CD8-positive, alpha-beta memory T cell (primary cell): ENCODE measurements at regions not wholly inside any gene's neighbourhood (a gene's known extent, or its start where the extent isn't known, plus 50 kb on each side); places are given as distances from the start of the nearest gene placed in this dataset.
"Not testable (repeated sequence)": the region's sequence is repeated elsewhere in the genome, so short reads cannot be mapped to it uniquely, and the experiment has no call there.

Source experiments
- CTCF ChIA-PET: fragments of 350-600 bp; sonication (Branson Sonifier 250); formaldehyde crosslinking; loops from one replicate; lab custom pipeline; 2021; ENCODE audit warnings: antibody characterized with exemption; lab: Charles Lee
- POLR2A ChIA-PET: fragments of 350-600 bp; sonication (Branson Sonifier 250); formaldehyde crosslinking; loops from one replicate; lab custom pipeline; 2021; ENCODE audit warnings: antibody characterized with exemption; lab: Charles Lee
- DNase-seq, 5 donors: peaks; one replicate each; pipeline versions ENCODE4 v3.0.0 to v3.0.0-alpha.2; 2020 to 2022; ENCODE audit warnings: mixed read lengths in 1 of 5
- H3K27ac ChIP-seq: one replicate; pipeline ENCODE4 v1.7.0; 2013; ENCODE audit warnings: low read depth, mild to moderate bottlenecking, low read length, moderate library complexity
- H3K27me3 ChIP-seq: 2 replicates; pipeline ENCODE4 v1.7.0; 2013; ENCODE audit warnings: low read length, mild to moderate bottlenecking; ENCODE audit not compliant: insufficient read depth, poor library complexity, severe bottlenecking
- H3K36me3 ChIP-seq: 2 replicates; pipeline ENCODE4 v1.7.0; 2013; ENCODE audit warnings: mild to moderate bottlenecking, low read length, moderate library complexity; ENCODE audit not compliant: insufficient read depth
- H3K4me1 ChIP-seq: 2 replicates; pipeline ENCODE4 v1.7.0; 2013; ENCODE audit warnings: mild to moderate bottlenecking, low read length, moderate library complexity; ENCODE audit not compliant: insufficient read depth
- H3K4me3 ChIP-seq: 2 replicates; pipeline ENCODE4 v1.7.0; 2013; ENCODE audit warnings: mild to moderate bottlenecking, low read length
- H3K9me3 ChIP-seq: 2 replicates; pipeline ENCODE4 v1.7.0; 2013; ENCODE audit warnings: mild to moderate bottlenecking, low read length
- H3K27ac Mint-ChIP-seq, 8 donors: one replicate each; pipeline ENCODE4 v1.8.0; 2020 to 2021; ENCODE audit warnings: mixed read lengths in 8 of 8, mild to moderate bottlenecking in 6 of 8, inconsistent platforms in 3 of 8, moderate library complexity in 3 of 8
- H3K27me3 Mint-ChIP-seq, 2 donors: one replicate each; pipeline ENCODE4 v1.8.0; 2020 to 2021; ENCODE audit warnings: mixed read lengths in 2 of 2, mild to moderate bottlenecking in 1 of 2, moderate library complexity in 1 of 2
- H3K36me3 Mint-ChIP-seq, 3 donors: one replicate each; pipeline ENCODE4 v1.8.0; 2020 to 2021; ENCODE audit warnings: mixed read lengths in 3 of 3, inconsistent platforms in 1 of 3, mild to moderate bottlenecking in 1 of 3
- H3K4me1 Mint-ChIP-seq, 3 donors: one replicate each; pipeline ENCODE4 v1.8.0; 2020 to 2021; ENCODE audit warnings: mixed read lengths in 3 of 3, inconsistent platforms in 1 of 3, mild to moderate bottlenecking in 1 of 3
- H3K4me3 Mint-ChIP-seq, 7 donors: one replicate each; pipeline ENCODE4 v1.8.0; 2020 to 2021; ENCODE audit warnings: mixed read lengths in 7 of 7, mild to moderate bottlenecking in 6 of 7, moderate library complexity in 4 of 7, inconsistent platforms in 2 of 7
- H3K9me3 Mint-ChIP-seq, 5 donors: one replicate each; pipeline ENCODE4 v1.8.0; 2020 to 2022; ENCODE audit warnings: mixed read lengths in 5 of 5, mild to moderate bottlenecking in 3 of 5, moderate library complexity in 2 of 5, inconsistent platforms in 1 of 5

GRCh38 chr3:152683521-152683999, 151.4 kb upstream of the P2RY1 start:
- no peaks in the 10 kb centered on the region for H3K27me3 Mint-ChIP-seq
- H3K4me3 Mint-ChIP-seq, result no peak overlapping the region
- ChIA-PET CTCF (no interaction called here), POLR2A (no interaction called here)
- H3K9me3 Mint-ChIP-seq, result no peaks in the 10 kb centered on the region
- DNase-seq, result no peak
- Histone ChIP-seq H3K9me3 (no peaks in the 10 kb centered on the region), H3K36me3 (no peaks in the 10 kb centered on the region), H3K27me3 (no peaks in the 10 kb centered on the region), H3K27ac (no peak overlapping the region), H3K4me3 (no peak overlapping the region), H3K4me1 (no peaks in the 10 kb centered on the region)
- peak overlapping the region in 1 of 8 donors; percentile 35 for H3K27ac Mint-ChIP-seq
- H3K36me3 Mint-ChIP-seq, result no peaks in the 10 kb centered on the region
- H3K4me1 Mint-ChIP-seq, result no peaks in the 10 kb centered on the region

- H3K36me3 ChIP-seq, result no peaks in the 10 kb centered on the region
- Mint-ChIP-seq H3K4me1 (no peaks in the 10 kb centered on the region), H3K27me3 (peaks cover 0 to 1% of the 10 kb centered on the region in 2 donors), H3K27ac (no peak overlapping the region), H3K4me3 (no peak overlapping the region), H3K36me3 (no peaks in the 10 kb centered on the region), H3K9me3 (no peaks in the 10 kb centered on the region)
- POLR2A ChIA-PET, result no interaction called here
- H3K4me1 ChIP-seq, result no peaks in the 10 kb centered on the region
- CTCF ChIA-PET, result no interaction called here
- H3K27ac ChIP-seq, result no peak overlapping the region
- no peaks in the 10 kb centered on the region for H3K27me3 ChIP-seq
- no peaks in the 10 kb centered on the region for H3K9me3 ChIP-seq
- DNase-seq, result no peak
- H3K4me3 ChIP-seq, result no peak overlapping the region
Observed at GRCh38 chr3:152684279-152684678, 150.7 kb upstream of the P2RY1 start.

- Histone ChIP-seq H3K27me3 (no peaks in the 10 kb centered on the region), H3K9me3 (no peaks in the 10 kb centered on the region), H3K4me1 (no peaks in the 10 kb centered on the region), H3K27ac (no peak overlapping the region), H3K36me3 (no peaks in the 10 kb centered on the region), H3K4me3 (no peak overlapping the region)
- no peaks in the 10 kb centered on the region for H3K36me3 Mint-ChIP-seq
- DNase-seq, result no peak
- ChIA-PET POLR2A (no interaction called here), CTCF (no interaction called here)
- H3K4me1 Mint-ChIP-seq, result no peaks in the 10 kb centered on the region
- H3K4me3 Mint-ChIP-seq, result no peak overlapping the region
- no peak overlapping the region for H3K27ac Mint-ChIP-seq
- peaks cover 0 to 3% of the 10 kb centered on the region in 2 donors for H3K27me3 Mint-ChIP-seq
- no peaks in the 10 kb centered on the region for H3K9me3 Mint-ChIP-seq
Observed at GRCh38 chr3:152688313-152688712, 146.6 kb upstream of the P2RY1 start.

- H3K27ac ChIP-seq, H3K4me3 ChIP-seq, H3K36me3 Mint-ChIP-seq, POLR2A ChIA-PET, H3K27me3 Mint-ChIP-seq, H3K36me3 ChIP-seq, H3K9me3 Mint-ChIP-seq, H3K27ac Mint-ChIP-seq, H3K4me1 Mint-ChIP-seq, H3K4me3 Mint-ChIP-seq, H3K27me3 ChIP-seq, CTCF ChIA-PET, DNase-seq, H3K9me3 ChIP-seq, H3K4me1 ChIP-seq: not testable (repeated sequence)
Observed at GRCh38 chr3:152692326-152692725, 142.6 kb upstream of the P2RY1 start.

- POLR2A ChIA-PET, H3K4me3 ChIP-seq, H3K36me3 Mint-ChIP-seq, H3K27ac ChIP-seq, H3K4me1 ChIP-seq, CTCF ChIA-PET, H3K9me3 Mint-ChIP-seq, H3K4me1 Mint-ChIP-seq, H3K27ac Mint-ChIP-seq, DNase-seq, H3K9me3 ChIP-seq, H3K36me3 ChIP-seq, H3K27me3 Mint-ChIP-seq, H3K27me3 ChIP-seq, H3K4me3 Mint-ChIP-seq: not testable (repeated sequence)
Observed at GRCh38 chr3:152693521-152694250, 141.2 kb upstream of the P2RY1 start.

- DNase-seq, result no peak
- no peaks in the 10 kb centered on the region for H3K4me1 ChIP-seq
- ChIA-PET POLR2A (no interaction called here), CTCF (no interaction called here)
- H3K36me3 ChIP-seq, result no peaks in the 10 kb centered on the region
- H3K27ac ChIP-seq, result no peak overlapping the region
- no peaks in the 10 kb centered on the region for H3K27me3 ChIP-seq
- no peak overlapping the region for H3K4me3 Mint-ChIP-seq
- no peaks in the 10 kb centered on the region for H3K9me3 ChIP-seq
- H3K27ac Mint-ChIP-seq, result no peak overlapping the region
- H3K4me1 Mint-ChIP-seq, result no peaks in the 10 kb centered on the region
- H3K9me3 Mint-ChIP-seq, result no peaks in the 10 kb centered on the region
- no peak overlapping the region for H3K4me3 ChIP-seq
- no peaks in the 10 kb centered on the region for H3K27me3 Mint-ChIP-seq
- no peaks in the 10 kb centered on the region for H3K36me3 Mint-ChIP-seq
Observed at GRCh38 chr3:152695840-152696239, 139.1 kb upstream of the P2RY1 start.

GRCh38 chr3:152696962-152697361, 138.0 kb upstream of the P2RY1 start:
- H3K4me1 ChIP-seq, result no peaks in the 10 kb centered on the region
- no peaks in the 10 kb centered on the region for H3K36me3 ChIP-seq
- ChIA-PET CTCF (no interaction called here), POLR2A (no interaction called here)
- Mint-ChIP-seq H3K36me3 (no peaks in the 10 kb centered on the region), H3K4me1 (no peaks in the 10 kb centered on the region), H3K4me3 (no peak overlapping the region), H3K27ac (no peak overlapping the region), H3K9me3 (peaks cover 0 to 2% (median 0%) of the 10 kb centered on the region in 5 donors), H3K27me3 (no peaks in the 10 kb centered on the region)
- H3K9me3 ChIP-seq, result no peaks in the 10 kb centered on the region
- no peak overlapping the region for H3K27ac ChIP-seq
- no peak for DNase-seq
- H3K27me3 ChIP-seq, result no peaks in the 10 kb centered on the region
- H3K4me3 ChIP-seq, result no peak overlapping the region

- Histone ChIP-seq H3K36me3 (no peaks in the 10 kb centered on the region), H3K4me3 (no peak overlapping the region), H3K27me3 (no peaks in the 10 kb centered on the region), H3K9me3 (no peaks in the 10 kb centered on the region), H3K27ac (no peak overlapping the region), H3K4me1 (no peaks in the 10 kb centered on the region)
- no peak for DNase-seq
- H3K4me3 Mint-ChIP-seq, result no peak overlapping the region
- no peak overlapping the region for H3K27ac Mint-ChIP-seq
- H3K36me3 Mint-ChIP-seq, result no peaks in the 10 kb centered on the region
- peaks cover 0 to 2% of the 10 kb centered on the region in 2 donors for H3K27me3 Mint-ChIP-seq
- no peaks in the 10 kb centered on the region for H3K4me1 Mint-ChIP-seq
- CTCF ChIA-PET, result no interaction called here
- POLR2A ChIA-PET, result no interaction called here
- H3K9me3 Mint-ChIP-seq, result peaks cover 0 to 2% (median 0%) of the 10 kb centered on the region in 5 donors
Observed at GRCh38 chr3:152703245-152703890, 131.6 kb upstream of the P2RY1 start.
